ENCODE measurements at regions not wholly inside any gene's neighbourhood (a gene's known extent, or its start where the extent isn't known, plus 50 kb on each side); places are given as distances from the start of the nearest gene placed in this dataset.
"Not testable (repeated sequence)": the region's sequence is repeated elsewhere in the genome, so short reads cannot be mapped to it uniquely, and the experiment has no call there.

- no peak for DNase-seq (ENCODE audit: low read depth)
These were observed 262.4 kb downstream of the ERMARD start for GRCh38 chr6:170013815-170014214.

- no peak for DNase-seq (ENCODE audit: low read depth)
These were observed 260.6 kb downstream of the ERMARD start for GRCh38 chr6:170012037-170012330.

GRCh38 chr6:170011204-170012036 is 260.0 kb downstream of the ERMARD start:
- no peak for DNase-seq (ENCODE audit: low read depth)

GRCh38 chr6:170010665-170011203 is 259.3 kb downstream of the ERMARD start:
- no peak for DNase-seq (ENCODE audit: low read depth)

GRCh38 chr6:170008294-170008785 is 256.9 kb downstream of the ERMARD start:
- DNase-seq (ENCODE audit: low read depth): no peak

GRCh38 chr6:170007468-170008293 is 256.3 kb downstream of the ERMARD start:
- no peak for DNase-seq (ENCODE audit: low read depth)

- DNase-seq (ENCODE audit: low read depth): no peak
These were observed 255.6 kb downstream of the ERMARD start for GRCh38 chr6:170006900-170007467.

GRCh38 chr6:170006071-170006899 is 254.9 kb downstream of the ERMARD start:
- DNase-seq (ENCODE audit: low read depth): no peak

- DNase-seq (ENCODE audit: low read depth): no peak
These were observed 254.2 kb downstream of the ERMARD start for GRCh38 chr6:170005665-170006064.

GRCh38 chr6:170004585-170005210 is 253.3 kb downstream of the ERMARD start:
- DNase-seq (ENCODE audit: low read depth): no peak

GRCh38 chr6:170003451-170004160 is 252.2 kb downstream of the ERMARD start:
- no peak for DNase-seq (ENCODE audit: low read depth)

- no peak for DNase-seq (ENCODE audit: low read depth)
These were observed 251.6 kb downstream of the ERMARD start for GRCh38 chr6:170003027-170003426.

GRCh38 chr6:170001782-170002181 is 250.4 kb downstream of the ERMARD start:
- DNase-seq (ENCODE audit: low read depth): not testable (repeated sequence)

- DNase-seq (ENCODE audit: low read depth): no peak
These were observed 248.8 kb downstream of the ERMARD start for GRCh38 chr6:170000071-170000843.

GRCh38 chr6:169999367-169999766 is 247.9 kb downstream of the ERMARD start:
- no peak for DNase-seq (ENCODE audit: low read depth)

GRCh38 chr6:169998457-169998856 is 247.0 kb downstream of the ERMARD start:
- DNase-seq (ENCODE audit: low read depth): no peak

- DNase-seq (ENCODE audit: low read depth): no peak
These were observed 246.5 kb downstream of the ERMARD start for GRCh38 chr6:169997930-169998218.

GRCh38 chr6:169997187-169997929 is 245.9 kb downstream of the ERMARD start:
- no peak for DNase-seq (ENCODE audit: low read depth)

- DNase-seq (ENCODE audit: low read depth): no peak
These were observed 245.1 kb downstream of the ERMARD start for GRCh38 chr6:169996378-169997051.
